GM18507 (cell line): ENCODE measurements at regions not wholly inside any gene's neighbourhood (a gene's known extent, or its start where the extent isn't known, plus 50 kb on each side); places are given as distances from the start of the nearest gene placed in this dataset.
A peak's percentile ranks its signal among the peaks of the same experiment; 100 is the strongest.
"Not testable (repeated sequence)": the region's sequence is repeated elsewhere in the genome, so short reads cannot be mapped to it uniquely, and the experiment has no call there.

Experiments
- DNase-seq: peaks from one replicate; pipeline ENCODE4 v3.0.0; 2011; ENCODE audit warnings: low read depth; ENCODE audit not compliant: insufficient read length; ENCODE audit errors: extremely low spot score
- FAIRE-seq: peaks from 2 replicates; lab custom pipeline; 2011; peaks lifted over from hg19 to GRCh38; lab: Jason Lieb, UNC

GRCh38 chr13:24931450-24932251, 164.3 kb upstream of the PABPC3 start:
- FAIRE-seq: no peak
- DNase-seq: no peak

GRCh38 chr13:24933106-24934023, 162.6 kb upstream of the PABPC3 start:
- FAIRE-seq: not testable (repeated sequence)

GRCh38 chr13:24934024-24934385, 161.9 kb upstream of the PABPC3 start:
- not testable (repeated sequence) for DNase-seq, FAIRE-seq

More at GRCh38 chr13:24933106-24934023, 162.6 kb upstream of the PABPC3 start:
- not testable (repeated sequence) for DNase-seq

GRCh38 chr13:24938966-24939365, 157.0 kb upstream of the PABPC3 start:
- FAIRE-seq (no peak), DNase-seq (no peak)

GRCh38 chr13:24941023-24941713, 154.8 kb upstream of the PABPC3 start:
- DNase-seq, FAIRE-seq: not testable (repeated sequence)

- no peak for DNase-seq
- no peak for FAIRE-seq
These were observed 152.8 kb upstream of the PABPC3 start for GRCh38 chr13:24943136-24943535.

GRCh38 chr13:24944073-24944472, 151.9 kb upstream of the PABPC3 start:
- FAIRE-seq, DNase-seq: not testable (repeated sequence)

GRCh38 chr13:24948977-24949376, 147.0 kb upstream of the PABPC3 start:
- not testable (repeated sequence) for FAIRE-seq, DNase-seq

GRCh38 chr13:24950611-24951010, 145.3 kb upstream of the PABPC3 start:
- not testable (repeated sequence) for DNase-seq, FAIRE-seq

GRCh38 chr13:24967970-24968369, 128.0 kb upstream of the PABPC3 start:
- not testable (repeated sequence) for DNase-seq, FAIRE-seq

GRCh38 chr13:24968416-24968815, 127.5 kb upstream of the PABPC3 start:
- FAIRE-seq: peak; percentile 31
- not testable (repeated sequence) for DNase-seq

- FAIRE-seq, DNase-seq: not testable (repeated sequence)
These were observed 122.8 kb upstream of the PABPC3 start for GRCh38 chr13:24973102-24973501.

GRCh38 chr13:24981181-24981803, 114.6 kb upstream of the PABPC3 start:
- FAIRE-seq, DNase-seq: not testable (repeated sequence)

GRCh38 chr13:24982333-24982999, 113.5 kb upstream of the PABPC3 start:
- no peak for DNase-seq
- FAIRE-seq: no peak

GRCh38 chr13:24983094-24983493, 112.8 kb upstream of the PABPC3 start:
- FAIRE-seq (no peak), DNase-seq (no peak)

- no peak for DNase-seq
- no peak for FAIRE-seq
These were observed 111.8 kb upstream of the PABPC3 start for GRCh38 chr13:24984134-24984533.

- no peak for FAIRE-seq
- DNase-seq: no peak
These were observed 110.8 kb upstream of the PABPC3 start for GRCh38 chr13:24985107-24985506.

- FAIRE-seq (no peak), DNase-seq (no peak)
These were observed 110.0 kb upstream of the PABPC3 start for GRCh38 chr13:24985896-24986295.

- no peak for DNase-seq
- FAIRE-seq: no peak
These were observed 109.1 kb upstream of the PABPC3 start for GRCh38 chr13:24986826-24987225.
